Neural crest cell (in vitro differentiated cells): ENCODE measurements at regions not wholly inside any gene's neighbourhood (a gene's known extent, or its start where the extent isn't known, plus 50 kb on each side); places are given as distances from the start of the nearest gene placed in this dataset.

Experiments used
- DNase-seq: peaks from one replicate; pipeline ENCODE4 v3.0.0; 2021; ENCODE audit warnings: low read depth, mixed read lengths, low spot score
- H3K27ac Mint-ChIP-seq: one replicate; pipeline ENCODE4 v1.8.0; 2021; ENCODE audit warnings: mild to moderate bottlenecking, mixed read lengths; ENCODE audit not compliant: unreplicated experiment
- H3K27me3 Mint-ChIP-seq: 2 replicates; pipeline ENCODE4 v1.8.0; 2021; ENCODE audit warnings: low read depth, mild to moderate bottlenecking, mixed read lengths
- H3K36me3 Mint-ChIP-seq: 2 replicates; pipeline ENCODE4 v1.8.0; 2021; ENCODE audit warnings: low read depth, mild to moderate bottlenecking, mixed read lengths
- H3K4me1 Mint-ChIP-seq: 2 replicates; pipeline ENCODE4 v1.8.0; 2021; ENCODE audit warnings: mixed read lengths
- H3K4me3 Mint-ChIP-seq: one replicate; pipeline ENCODE4 v1.8.0; 2021; ENCODE audit warnings: mild to moderate bottlenecking, mixed read lengths
- H3K9me3 Mint-ChIP-seq: 2 replicates; pipeline ENCODE4 v1.8.0; 2021; ENCODE audit warnings: mixed read lengths
- CTCF ChIP-seq: fragments of 200-600 bp; sonication (generic); conservative IDR thresholded peaks from 2 replicates; pipeline ENCODE4 v1.5.0; 2021; ENCODE audit warnings: antibody characterized with exemption, mild to moderate bottlenecking

GRCh38 chr6:128569732-128570679 is 49.6 kb upstream of the PTPRK start:
- Mint-ChIP-seq H3K4me3 (no peak overlapping the region), H3K9me3 (peaks cover 3% of the 10 kb centered on the region)

More at GRCh38 chr6:128569732-128570679, 49.6 kb upstream of the PTPRK start:
- Mint-ChIP-seq H3K36me3 (no peaks in the 10 kb centered on the region), H3K27ac (no peak overlapping the region), H3K4me1 (no peaks in the 10 kb centered on the region), H3K27me3 (no peaks in the 10 kb centered on the region)
- DNase-seq = no peak
- no peak for TF ChIP-seq CTCF
